ENCODE measurements at regions not wholly inside any gene's neighbourhood (a gene's known extent, or its start where the extent isn't known, plus 50 kb on each side); places are given as distances from the start of the nearest gene placed in this dataset.
A peak's percentile ranks its signal among the peaks of the same experiment; 100 is the strongest.

- no peak for DNase-seq
Observed at GRCh38 chr6:94510877-94511276, 1066.5 kb upstream of the MANEA start.

GRCh38 chr6:94501516-94501915 is 1075.8 kb upstream of the MANEA start:
- no peak for DNase-seq

- no peak for DNase-seq
Observed at GRCh38 chr6:94498099-94498498, 1078.7 kb upstream of the EPHA7 start.

- DNase-seq = no peak
Observed at GRCh38 chr6:94494500-94494899, 1075.1 kb upstream of the EPHA7 start.

- DNase-seq = no peak
Observed at GRCh38 chr6:94487371-94487770, 1068.0 kb upstream of the EPHA7 start.

- no peak for DNase-seq
Observed at GRCh38 chr6:94478133-94479005, 1059.0 kb upstream of the EPHA7 start.

- no peak for DNase-seq
Observed at GRCh38 chr6:94468830-94469229, 1049.5 kb upstream of the EPHA7 start.

GRCh38 chr6:94464018-94464510 is 1044.7 kb upstream of the EPHA7 start:
- no peak for DNase-seq

GRCh38 chr6:94463306-94463705 is 1043.9 kb upstream of the EPHA7 start:
- DNase-seq = no peak

GRCh38 chr6:94462231-94462630 is 1042.9 kb upstream of the EPHA7 start:
- DNase-seq = no peak

GRCh38 chr6:94456266-94456665 is 1036.9 kb upstream of the EPHA7 start:
- DNase-seq = no peak

GRCh38 chr6:94454231-94454630 is 1034.9 kb upstream of the EPHA7 start:
- DNase-seq = no peak

GRCh38 chr6:94446120-94446519 is 1026.8 kb upstream of the EPHA7 start:
- DNase-seq = no peak

GRCh38 chr6:94443701-94444100 is 1024.3 kb upstream of the EPHA7 start:
- DNase-seq = peak in 1 of 2 donors; percentile 1

GRCh38 chr6:94424692-94425091 is 1005.3 kb upstream of the EPHA7 start:
- DNase-seq = no peak

- no peak for DNase-seq
Observed at GRCh38 chr6:94417363-94417762, 998.0 kb upstream of the EPHA7 start.

- DNase-seq = no peak
Observed at GRCh38 chr6:94414041-94414440, 994.7 kb upstream of the EPHA7 start.

- DNase-seq = peak in 1 of 2 donors; percentile 47
Observed at GRCh38 chr6:94401311-94401710, 982.0 kb upstream of the EPHA7 start.

- DNase-seq = no peak
Observed at GRCh38 chr6:94394822-94395221, 975.5 kb upstream of the EPHA7 start.

GRCh38 chr6:94389218-94389617 is 969.9 kb upstream of the EPHA7 start:
- no peak for DNase-seq

GRCh38 chr6:94377835-94378234 is 958.5 kb upstream of the EPHA7 start:
- DNase-seq = no peak

GRCh38 chr6:94376876-94377275 is 957.5 kb upstream of the EPHA7 start:
- DNase-seq = no peak

- peak; percentile 45 to 83 for DNase-seq
Observed at GRCh38 chr6:94372229-94372628, 952.9 kb upstream of the EPHA7 start.

- peak in 1 of 2 donors; percentile 38 for DNase-seq
Observed at GRCh38 chr6:94367316-94367715, 948.0 kb upstream of the EPHA7 start.

Data from hippocampal formation (tissue), 2 donors.